ENCODE measurements at regions not wholly inside any gene's neighbourhood (a gene's known extent, or its start where the extent isn't known, plus 50 kb on each side); places are given as distances from the start of the nearest gene placed in this dataset.

DNA sequence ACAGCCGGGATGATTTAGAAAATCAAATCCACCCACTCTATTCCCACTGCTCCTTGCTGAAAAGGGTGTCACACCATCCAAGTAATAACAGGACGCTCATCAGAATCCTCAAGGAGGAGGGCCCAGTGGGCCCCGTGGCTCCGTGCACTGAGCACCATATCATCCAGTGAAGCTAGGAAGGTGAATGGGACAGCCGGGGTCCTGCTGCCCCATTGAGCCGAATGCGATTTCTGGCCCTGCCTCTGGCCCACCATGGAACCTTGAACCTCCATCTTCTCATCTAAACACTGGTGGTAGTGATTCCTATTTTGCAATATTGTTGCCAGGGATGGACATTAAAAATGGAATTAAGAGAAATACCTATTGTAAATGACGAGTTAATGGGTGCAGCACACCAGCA is 99.1 kb upstream of the SLC6A11 start:
- TF ChIP-seq TCF12 (IDR thresholded peaks at IDR 0.05; ENCODE audit: low read depth): no peak
- no peak for TF ChIP-seq FOXM1 (IDR thresholded peaks at IDR 0.05; ENCODE audit: borderline replicate concordance, low read depth)
- TF ChIP-seq MAX (IDR thresholded peaks at IDR 0.05): no peak
- no peak for TF ChIP-seq REST (IDR thresholded peaks at IDR 0.05; ENCODE audit: low read depth)
- no peak for TF ChIP-seq EP300 (IDR thresholded peaks at IDR 0.05; ENCODE audit: borderline replicate concordance)
- no peak for TF ChIP-seq CEBPB (IDR thresholded peaks at IDR 0.05)
- no peak for TF ChIP-seq YY1 (IDR thresholded peaks at IDR 0.05; ENCODE audit: low read depth)
- no peak for TF ChIP-seq TAF1 (IDR thresholded peaks at IDR 0.05; ENCODE audit: low read depth)
- TF ChIP-seq TEAD4 (IDR thresholded peaks at IDR 0.05): no peak
- no peak for TF ChIP-seq CREB1 (IDR thresholded peaks at IDR 0.05; ENCODE audit: low read depth)
- TF ChIP-seq, protein P1, sequence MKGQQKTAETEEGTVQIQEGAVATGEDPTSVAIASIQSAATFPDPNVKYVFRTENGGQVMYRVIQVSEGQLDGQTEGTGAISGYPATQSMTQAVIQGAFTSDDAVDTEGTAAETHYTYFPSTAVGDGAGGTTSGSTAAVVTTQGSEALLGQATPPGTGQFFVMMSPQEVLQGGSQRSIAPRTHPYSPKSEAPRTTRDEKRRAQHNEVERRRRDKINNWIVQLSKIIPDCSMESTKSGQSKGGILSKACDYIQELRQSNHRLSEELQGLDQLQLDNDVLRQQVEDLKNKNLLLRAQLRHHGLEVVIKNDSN (IDR thresholded peaks at IDR 0.05): no peak
- TF ChIP-seq EGR1 (IDR thresholded peaks at IDR 0.05): no peak
- TF ChIP-seq RAD21 (IDR thresholded peaks at IDR 0.05; ENCODE audit: low read depth): no peak
- no peak for TF ChIP-seq NFIC (IDR thresholded peaks at IDR 0.05)
